ENCODE measurements at regions not wholly inside any gene's neighbourhood (a gene's known extent, or its start where the extent isn't known, plus 50 kb on each side); places are given as distances from the start of the nearest gene placed in this dataset.

GRCh38 chr5:174229514-174230370 lies 184.2 kb downstream of the NSG2 start:
- DNase-seq (ENCODE audit: low spot score) = no peak
- no peak for TF ChIP-seq CTCF (IDR thresholded peaks at IDR 0.05)
- no peak overlapping the region for H3K27ac ChIP-seq

DNA sequence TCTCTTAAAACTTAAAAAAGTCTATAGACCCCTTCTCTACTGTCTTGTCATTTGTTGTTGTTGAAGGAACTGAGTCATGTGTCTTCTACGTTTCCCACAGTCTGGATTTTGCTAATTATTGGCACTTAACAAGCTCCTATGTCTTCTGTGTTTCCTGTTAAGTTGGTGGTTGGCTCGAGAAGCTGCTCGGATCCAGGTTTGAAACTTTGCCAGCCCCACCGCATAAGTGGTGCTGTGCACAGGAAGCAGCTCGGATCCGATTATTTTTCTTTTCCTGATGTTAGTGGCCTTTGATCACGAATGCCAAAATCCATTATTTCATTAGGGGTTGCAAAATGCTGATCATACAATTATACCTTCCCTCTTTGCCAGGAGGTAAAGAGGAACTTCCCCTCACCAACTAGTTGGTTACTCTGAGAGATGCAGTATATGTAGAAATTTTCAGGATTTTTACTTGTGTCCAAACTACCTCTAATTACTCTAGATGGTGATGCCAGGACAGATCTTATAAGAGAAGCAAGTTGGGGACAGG lies 186.5 kb downstream of the NSG2 start:
- H3K4me3 ChIP-seq = no peak overlapping the region
- no peak overlapping the region for H3K27ac ChIP-seq
- peak; percentile 53 for DNase-seq (ENCODE audit: low spot score)
- no peak for TF ChIP-seq CTCF (IDR thresholded peaks at IDR 0.05)

More at GRCh38 chr5:174229514-174230370, 184.2 kb downstream of the NSG2 start:
- H3K4me3 ChIP-seq = no peak overlapping the region

DNA sequence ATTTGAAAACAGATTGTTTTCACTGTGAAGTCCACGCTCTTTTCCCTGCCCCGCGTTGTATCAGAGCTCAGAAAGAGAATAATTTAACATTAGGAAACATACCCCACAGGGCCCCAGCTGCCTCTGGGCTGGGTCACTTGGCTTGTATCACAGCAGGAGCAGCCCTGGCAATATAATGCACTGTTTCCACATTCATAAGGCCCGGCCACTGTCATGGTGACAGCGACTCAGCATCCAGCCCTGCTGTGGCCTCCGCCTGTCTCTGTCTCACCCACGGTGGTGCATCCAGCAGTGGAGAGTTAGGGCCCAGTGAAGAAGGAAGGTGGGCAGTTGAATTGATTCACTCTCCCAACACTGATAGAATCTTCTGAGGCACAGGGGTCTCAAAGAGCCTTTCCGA lies 188.9 kb downstream of the NSG2 start:
- H3K27ac ChIP-seq = no peak overlapping the region
- no peak for DNase-seq (ENCODE audit: low spot score)
- TF ChIP-seq CTCF (IDR thresholded peaks at IDR 0.05) = no peak

GRCh38 chr5:174235221-174236011 lies 189.9 kb downstream of the NSG2 start:
- H3K4me3 ChIP-seq = no peak overlapping the region
- no peak for TF ChIP-seq CTCF (IDR thresholded peaks at IDR 0.05)
- H3K27ac ChIP-seq = no peak overlapping the region
- DNase-seq (ENCODE audit: low spot score) = no peak

More for the DNA sequence above, 188.9 kb downstream of the NSG2 start:
- no peak overlapping the region for H3K4me3 ChIP-seq

- no peak overlapping the region for H3K27ac ChIP-seq
- no peak for TF ChIP-seq CTCF (IDR thresholded peaks at IDR 0.05)
- H3K4me3 ChIP-seq = no peak overlapping the region
- no peak for DNase-seq (ENCODE audit: low spot score)
Measured at GRCh38 chr5:174236070-174236469, 190.6 kb downstream of the NSG2 start.

DNA sequence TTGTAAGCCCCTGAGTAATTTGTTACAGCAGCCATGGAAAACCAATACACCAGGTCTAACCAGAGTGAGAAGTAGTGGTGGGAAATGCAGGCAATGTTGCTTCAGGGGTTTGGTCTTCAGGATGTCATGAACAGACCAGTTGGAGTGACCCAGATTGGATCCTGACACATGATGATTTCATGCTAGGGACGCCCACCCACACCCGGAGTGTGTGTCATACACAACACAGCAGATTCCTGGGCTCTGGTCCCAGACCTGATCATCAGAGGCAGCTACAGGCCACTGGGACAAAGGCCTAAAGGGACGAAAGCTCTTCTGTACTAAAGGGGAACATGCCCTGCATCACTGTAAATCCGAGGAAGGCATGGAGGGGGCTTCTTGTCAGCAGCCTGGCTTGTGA lies 194.2 kb downstream of the NSG2 start:
- TF ChIP-seq CTCF (IDR thresholded peaks at IDR 0.05) = no peak
- no peak overlapping the region for H3K4me3 ChIP-seq
- no peak overlapping the region for H3K27ac ChIP-seq
- no peak for DNase-seq (ENCODE audit: low spot score)

Measured in coronary artery (tissue), 2 donors.